ENCODE measurements at regions not wholly inside any gene's neighbourhood (a gene's known extent, or its start where the extent isn't known, plus 50 kb on each side); places are given as distances from the start of the nearest gene placed in this dataset.
"Not testable (repeated sequence)": the region's sequence is repeated elsewhere in the genome, so short reads cannot be mapped to it uniquely, and the experiment has no call there.

DNA sequence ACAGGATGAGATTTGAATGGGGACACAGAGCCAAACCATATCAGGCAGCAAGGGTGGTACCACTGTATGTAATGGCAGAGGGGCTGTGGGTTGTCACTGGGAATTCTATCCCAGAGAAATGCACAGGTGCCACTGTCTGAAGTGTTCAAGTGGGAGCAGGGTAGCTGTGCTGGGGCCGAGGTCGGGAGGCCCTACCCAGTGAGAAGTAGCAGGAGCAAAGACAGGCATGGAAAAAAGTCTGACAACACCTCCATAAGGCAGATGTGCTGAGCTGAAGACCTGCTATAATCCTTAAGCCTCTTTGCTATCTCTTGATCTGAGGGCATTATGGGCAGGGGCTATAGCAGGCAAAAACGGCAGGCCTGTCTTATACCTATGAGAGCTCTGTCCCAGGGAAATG is 86.9 kb upstream of the ANKRD20A1 start:
- TF ChIP-seq, protein P1, sequence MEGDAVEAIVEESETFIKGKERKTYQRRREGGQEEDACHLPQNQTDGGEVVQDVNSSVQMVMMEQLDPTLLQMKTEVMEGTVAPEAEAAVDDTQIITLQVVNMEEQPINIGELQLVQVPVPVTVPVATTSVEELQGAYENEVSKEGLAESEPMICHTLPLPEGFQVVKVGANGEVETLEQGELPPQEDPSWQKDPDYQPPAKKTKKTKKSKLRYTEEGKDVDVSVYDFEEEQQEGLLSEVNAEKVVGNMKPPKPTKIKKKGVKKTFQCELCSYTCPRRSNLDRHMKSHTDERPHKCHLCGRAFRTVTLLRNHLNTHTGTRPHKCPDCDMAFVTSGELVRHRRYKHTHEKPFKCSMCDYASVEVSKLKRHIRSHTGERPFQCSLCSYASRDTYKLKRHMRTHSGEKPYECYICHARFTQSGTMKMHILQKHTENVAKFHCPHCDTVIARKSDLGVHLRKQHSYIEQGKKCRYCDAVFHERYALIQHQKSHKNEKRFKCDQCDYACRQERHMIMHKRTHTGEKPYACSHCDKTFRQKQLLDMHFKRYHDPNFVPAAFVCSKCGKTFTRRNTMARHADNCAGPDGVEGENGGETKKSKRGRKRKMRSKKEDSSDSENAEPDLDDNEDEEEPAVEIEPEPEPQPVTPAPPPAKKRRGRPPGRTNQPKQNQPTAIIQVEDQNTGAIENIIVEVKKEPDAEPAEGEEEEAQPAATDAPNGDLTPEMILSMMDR (IDR thresholded peaks at IDR 0.05; ENCODE audit: insufficient read depth, low read length), result not testable (repeated sequence)
- TF ChIP-seq POLR2AphosphoS5 (IDR thresholded peaks at IDR 0.05; ENCODE audit: low read depth); SPI1 (IDR thresholded peaks at IDR 0.05; ENCODE audit: borderline replicate concordance, low read depth); GABPA (IDR thresholded peaks at IDR 0.05; ENCODE audit: low read depth): not testable (repeated sequence)
